ENCODE measurements at regions not wholly inside any gene's neighbourhood (a gene's known extent, or its start where the extent isn't known, plus 50 kb on each side); places are given as distances from the start of the nearest gene placed in this dataset.

GRCh38 chr6:8276148-8276547 lies 159.2 kb downstream of the SLC35B3 start:
- no peak for DNase-seq (ENCODE audit: low read depth in 2 of 2)

DNA sequence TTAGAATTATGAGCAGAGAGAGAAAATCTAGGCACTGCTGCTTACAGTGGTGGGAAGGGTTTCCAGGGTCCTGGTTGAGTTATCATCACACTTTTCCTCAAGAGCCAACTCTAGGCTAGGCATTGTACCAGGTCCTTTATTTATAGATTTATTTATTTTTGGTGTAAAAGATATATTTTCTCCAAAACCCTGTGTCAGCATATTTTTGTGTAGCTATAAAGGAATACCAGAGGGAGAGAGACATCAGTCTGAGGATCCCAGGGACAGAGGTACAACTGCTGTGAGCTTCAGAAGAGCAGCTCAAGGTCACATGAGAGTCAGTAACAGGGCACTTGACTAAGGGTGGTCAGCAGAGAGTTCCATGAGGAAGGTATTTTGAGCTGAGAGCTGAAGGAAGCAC lies 159.7 kb downstream of the SLC35B3 start:
- DNase-seq (ENCODE audit: low read depth in 2 of 2): no peak

DNA sequence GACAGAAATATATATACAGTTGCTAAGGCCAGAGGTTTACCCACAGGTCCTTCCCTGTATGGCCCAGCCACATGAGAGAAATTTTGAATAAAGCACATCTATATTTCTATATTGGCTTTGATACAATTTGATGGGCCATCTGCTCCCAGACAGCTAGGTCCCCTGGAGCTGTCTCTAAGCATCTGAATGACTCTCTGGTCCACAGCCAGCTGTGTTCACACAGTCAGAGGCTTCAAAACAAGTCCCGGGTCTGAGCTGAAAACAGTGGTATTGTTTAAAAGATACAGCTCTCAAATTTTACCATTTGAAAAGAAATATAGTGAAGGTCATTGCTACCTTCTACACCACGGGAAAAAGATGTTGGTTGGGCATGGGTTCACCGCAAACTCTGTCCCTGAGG lies 161.1 kb downstream of the SLC35B3 start:
- DNase-seq (ENCODE audit: low read depth in 2 of 2): no peak

- no peak for DNase-seq (ENCODE audit: low read depth in 2 of 2)
Observed at GRCh38 chr6:8269872-8270454, 165.4 kb downstream of the SLC35B3 start.

DNA sequence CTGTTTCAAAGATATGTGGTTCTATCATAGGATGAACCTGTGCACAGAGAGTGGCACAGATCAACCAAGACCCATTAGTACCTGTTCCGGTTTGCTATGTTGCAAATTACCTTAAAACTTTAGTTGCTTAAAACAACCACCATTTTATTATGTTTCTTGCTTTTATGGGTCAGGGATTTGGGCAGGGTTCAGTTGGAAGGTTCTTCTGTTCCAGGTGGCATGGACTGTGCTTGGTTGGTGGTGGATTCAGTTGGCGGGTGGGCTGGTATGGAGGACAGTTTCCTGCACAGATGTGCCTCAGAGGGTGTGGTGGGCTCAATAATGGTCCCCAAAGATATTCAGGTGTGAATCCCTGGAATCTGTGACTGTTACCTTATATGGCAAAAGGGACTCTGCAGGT lies 166.3 kb downstream of the SLC35B3 start:
- no peak for DNase-seq (ENCODE audit: low read depth in 2 of 2)

GRCh38 chr6:8268606-8269005 lies 166.3 kb upstream of the EEF1E1 start:
- no peak for DNase-seq (ENCODE audit: low read depth in 2 of 2)

DNA sequence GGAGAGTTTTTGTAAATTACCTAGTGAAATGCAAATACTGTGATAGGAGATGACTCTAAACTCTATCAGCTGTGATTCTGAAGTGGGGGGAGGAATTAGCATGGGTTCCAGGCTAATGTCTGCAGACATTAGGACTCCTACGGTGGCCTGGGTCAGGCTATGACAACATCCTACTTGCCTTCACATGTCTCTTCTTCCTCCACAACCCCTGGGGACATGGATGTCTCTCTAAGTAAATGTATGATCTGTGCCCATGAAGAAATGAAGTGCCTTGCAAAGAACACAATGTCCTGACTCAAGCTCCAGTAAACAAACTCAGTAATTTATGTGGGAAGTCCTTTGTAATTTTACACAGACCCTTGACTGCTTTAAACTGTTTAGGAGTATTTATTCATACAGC lies 165.8 kb upstream of the EEF1E1 start:
- DNase-seq (ENCODE audit: low read depth in 2 of 2): no peak

GRCh38 chr6:8260610-8261009 lies 158.3 kb upstream of the EEF1E1 start:
- DNase-seq (ENCODE audit: low read depth in 2 of 2): no peak

- no peak for DNase-seq (ENCODE audit: low read depth in 2 of 2)
Observed at GRCh38 chr6:8246403-8246802, 144.1 kb upstream of the EEF1E1 start.

DNA sequence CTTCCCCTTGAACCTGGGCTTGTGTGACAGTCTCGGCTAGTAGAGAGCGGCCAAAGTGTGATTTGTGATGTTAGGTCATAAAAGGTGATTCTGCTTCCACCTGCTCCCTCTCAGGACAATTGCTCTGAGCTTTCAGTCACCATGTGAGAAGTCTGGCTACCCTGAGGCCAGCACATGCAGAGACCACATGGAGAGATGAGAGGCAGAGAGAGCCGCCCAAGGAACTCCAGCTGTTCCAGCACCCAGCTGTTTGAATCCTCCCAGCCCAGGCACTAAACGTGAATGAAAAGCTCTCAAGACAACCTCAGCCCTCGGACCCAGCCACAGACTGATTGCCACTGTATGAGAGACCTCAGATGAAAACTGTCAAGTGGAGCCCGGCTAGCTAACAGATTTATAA lies 143.4 kb upstream of the EEF1E1 start:
- no peak for DNase-seq (ENCODE audit: low read depth in 2 of 2)

GRCh38 chr6:8243475-8243874 lies 141.1 kb upstream of the EEF1E1 start:
- no peak for DNase-seq (ENCODE audit: low read depth in 2 of 2)

DNA sequence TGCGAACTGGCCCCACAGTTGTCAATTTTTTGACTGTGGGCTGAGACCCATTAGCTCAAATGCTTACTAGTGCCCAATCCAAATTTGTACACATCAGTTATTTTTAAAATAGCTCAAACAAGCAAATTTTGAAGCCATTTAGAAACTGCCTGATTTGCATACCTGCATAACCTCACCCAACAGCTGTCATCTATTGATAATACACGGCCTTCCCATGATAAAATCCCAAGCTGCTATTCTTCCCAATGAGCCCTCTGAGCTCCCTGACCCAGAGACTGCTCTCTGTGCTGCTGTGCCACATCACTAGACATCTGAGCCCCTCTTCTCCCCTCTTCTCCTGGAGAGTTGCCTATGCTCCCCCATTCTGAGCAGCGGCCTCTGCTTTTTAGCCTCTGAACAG lies 140.5 kb upstream of the EEF1E1 start:
- no peak for DNase-seq (ENCODE audit: low read depth in 2 of 2)

DNA sequence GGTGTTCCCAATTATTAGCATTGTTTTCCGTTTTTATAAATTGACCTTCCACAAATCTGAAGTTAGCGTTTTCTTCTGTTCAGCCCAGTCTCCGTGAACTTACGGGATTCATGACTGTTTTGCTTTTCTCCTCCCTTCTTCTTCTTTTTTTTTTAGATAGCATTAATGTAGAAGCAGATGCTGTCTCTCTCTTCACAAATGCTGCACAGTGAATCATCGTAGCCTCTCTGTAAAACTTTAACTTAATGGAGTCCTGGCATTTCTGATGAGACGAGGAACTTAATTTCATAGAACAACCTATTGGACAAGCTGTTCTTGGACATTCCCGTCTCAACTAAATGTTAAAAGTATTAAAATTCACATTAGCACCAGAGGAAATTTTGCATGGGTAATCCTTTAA lies 138.0 kb upstream of the EEF1E1 start:
- DNase-seq (ENCODE audit: low read depth in 2 of 2): no peak

DNA sequence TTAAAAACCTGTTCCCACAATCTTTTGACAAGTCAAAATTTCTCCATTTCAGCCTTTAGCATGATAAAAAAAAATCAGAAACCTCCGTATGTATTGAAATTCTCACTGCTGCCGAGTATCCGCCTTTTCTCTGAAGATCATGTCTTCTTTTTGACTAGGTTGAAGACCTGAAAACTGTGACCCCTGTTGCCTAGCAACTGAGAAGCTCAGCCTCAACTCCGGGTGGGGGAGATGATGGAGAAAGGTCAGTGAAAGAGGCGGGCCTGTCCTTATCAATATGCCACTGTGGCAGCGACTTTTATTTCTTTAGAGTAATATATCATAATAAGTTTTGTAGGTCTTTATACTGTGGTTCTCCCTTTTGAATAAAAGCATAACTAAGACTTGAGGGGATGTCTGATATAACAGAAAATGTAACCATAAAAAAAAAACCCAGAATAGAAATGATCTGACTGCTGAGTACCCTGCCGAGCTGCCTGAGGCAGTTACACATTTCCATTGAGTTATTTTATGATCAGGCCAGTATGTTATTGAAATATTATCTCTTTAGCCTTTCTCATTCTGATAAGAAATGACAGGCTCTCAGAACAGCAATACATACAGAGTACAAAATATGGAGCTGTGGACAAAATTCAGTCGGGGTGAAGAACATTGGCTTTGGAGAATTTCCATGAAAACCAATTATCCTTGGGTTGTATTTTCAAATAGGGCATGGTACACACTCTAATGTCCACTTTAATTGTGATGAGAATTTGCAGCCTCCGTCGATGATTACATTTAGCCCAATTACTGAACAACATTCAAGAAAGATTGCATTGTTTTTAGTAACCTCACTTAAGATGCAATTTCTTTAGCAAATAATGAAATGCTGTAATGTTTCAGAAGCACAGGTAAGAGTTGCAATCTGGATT lies 136.7 kb upstream of the EEF1E1 start:
- no peak for DNase-seq (ENCODE audit: low read depth in 2 of 2)

GRCh38 chr6:8237668-8238067 lies 135.3 kb upstream of the EEF1E1 start:
- no peak for DNase-seq (ENCODE audit: low read depth in 2 of 2)

DNA sequence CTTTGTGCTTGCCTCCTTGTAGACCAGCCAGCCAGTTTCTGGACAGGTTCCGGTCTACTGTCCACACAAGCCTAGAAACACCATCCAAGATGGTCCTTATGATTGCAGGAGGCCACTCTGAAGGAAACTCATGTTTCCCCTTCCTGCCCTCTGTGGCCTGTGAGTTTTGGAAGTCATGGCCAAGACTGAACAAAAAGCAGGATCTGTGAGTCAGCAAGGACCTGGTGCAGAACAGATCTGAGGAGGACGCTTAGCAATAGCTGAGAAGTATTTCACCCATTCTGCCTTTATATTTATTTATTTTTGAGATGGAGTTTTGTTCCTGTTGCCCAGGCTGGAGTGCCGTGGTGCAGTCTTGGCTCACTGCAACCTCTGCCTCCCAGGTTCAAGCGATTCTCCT lies 134.6 kb upstream of the EEF1E1 start:
- no peak for DNase-seq (ENCODE audit: low read depth in 2 of 2)

GRCh38 chr6:8234321-8234720 lies 132.0 kb upstream of the EEF1E1 start:
- no peak for DNase-seq (ENCODE audit: low read depth in 2 of 2)

GRCh38 chr6:8231956-8232355 lies 129.6 kb upstream of the EEF1E1 start:
- no peak for DNase-seq (ENCODE audit: low read depth in 2 of 2)

DNA sequence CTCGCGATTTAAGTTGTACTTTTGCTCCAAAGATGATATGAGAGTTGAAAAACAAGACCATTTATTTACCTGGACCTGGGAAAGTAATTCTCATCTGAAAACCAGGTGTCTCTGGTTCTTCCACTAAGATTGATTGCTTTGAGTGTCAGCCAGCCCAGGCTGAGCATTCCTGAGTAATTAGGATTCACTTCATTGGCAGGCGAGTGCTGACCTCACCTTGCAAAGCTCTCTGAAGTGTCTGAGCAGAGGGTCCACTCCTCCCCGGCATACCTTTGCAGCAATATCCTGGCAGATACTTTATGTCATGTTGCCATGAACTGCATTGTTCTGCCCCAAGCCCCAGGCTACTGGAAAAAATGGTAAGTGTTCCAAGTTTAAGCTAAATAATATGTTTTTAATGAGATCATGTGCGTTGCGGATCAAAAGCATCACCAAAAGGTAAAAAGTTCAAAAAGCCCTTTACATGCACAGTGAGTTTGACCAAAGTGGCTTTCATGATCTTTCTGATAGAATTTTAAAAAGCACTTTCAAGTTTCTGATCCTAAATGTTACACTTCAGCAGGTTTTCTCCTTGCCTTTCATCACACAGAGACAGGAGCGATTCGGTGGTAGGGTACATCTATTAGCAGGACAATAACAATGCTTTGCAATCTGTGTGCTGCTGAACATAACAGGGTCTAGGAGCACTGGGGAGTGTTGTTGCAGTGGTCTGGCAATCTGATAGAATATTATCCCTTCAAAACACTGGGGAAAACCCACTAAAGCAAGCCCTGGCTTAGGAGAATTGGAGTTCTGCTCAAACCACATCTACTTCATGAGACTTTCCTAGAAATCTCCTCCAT lies 127.8 kb upstream of the EEF1E1 start:
- no peak for DNase-seq (ENCODE audit: low read depth in 2 of 2)

GRCh38 chr6:8225113-8225512 lies 122.8 kb upstream of the EEF1E1 start:
- no peak for DNase-seq (ENCODE audit: low read depth in 2 of 2)

- DNase-seq (ENCODE audit: low read depth in 2 of 2): no peak
Observed at GRCh38 chr6:8223678-8224077, 121.3 kb upstream of the EEF1E1 start.

GRCh38 chr6:8219352-8219943 lies 117.1 kb upstream of the EEF1E1 start:
- peak; percentile 5 to 10 for DNase-seq (ENCODE audit: low read depth in 2 of 2)

Measured in stimulated activated CD4-positive, alpha-beta T cell treated with anti-CD3 and anti-CD28 coated beads, Interleukin-1b, Interleukin-23, amount 100 ng/mL, for 1 hour (primary cell).